Activated T-cell treated with anti-CD3 and anti-CD28 coated beads, Interleukin-2, amount 50 U/mL, for 24 hours (primary cell): ENCODE measurements at regions not wholly inside any gene's neighbourhood (a gene's known extent, or its start where the extent isn't known, plus 50 kb on each side); places are given as distances from the start of the nearest gene placed in this dataset.
"Not testable (repeated sequence)": the region's sequence is repeated elsewhere in the genome, so short reads cannot be mapped to it uniquely, and the experiment has no call there.

Experiments used
- DNase-seq: peaks from one replicate; pipeline ENCODE4 v3.0.0-alpha.2; 2020
- H3K27ac Mint-ChIP-seq: 2 replicates; pipeline ENCODE4 v1.8.0; 2020; ENCODE audit warnings: mild to moderate bottlenecking, mixed read lengths
- H3K27me3 Mint-ChIP-seq: 2 replicates; pipeline ENCODE4 v1.8.0; 2020; ENCODE audit warnings: mixed read lengths
- H3K36me3 Mint-ChIP-seq: 2 replicates; pipeline ENCODE4 v1.8.0; 2020; ENCODE audit warnings: low read depth, mixed read lengths
- H3K4me1 Mint-ChIP-seq: 2 replicates; pipeline ENCODE4 v1.8.0; 2020; ENCODE audit warnings: low read depth, mixed read lengths
- H3K4me3 Mint-ChIP-seq: 2 replicates; pipeline ENCODE4 v1.8.0; 2020; ENCODE audit warnings: mild to moderate bottlenecking, moderate library complexity, mixed read lengths
- H3K9me3 Mint-ChIP-seq: 2 replicates; pipeline ENCODE4 v1.8.0; 2020; ENCODE audit warnings: mixed read lengths

GRCh38 chr4:53908661-53909078 lies 155.7 kb downstream of the CHIC2 start:
- Mint-ChIP-seq H3K4me1 (peaks cover 15% of the 10 kb centered on the region), H3K4me3 (no peak overlapping the region), H3K27ac (no peak overlapping the region), H3K36me3 (no peaks in the 10 kb centered on the region), H3K27me3 (peaks cover 70% of the 10 kb centered on the region), H3K9me3 (no peaks in the 10 kb centered on the region)
- no peak for DNase-seq

GRCh38 chr4:53907772-53908171 lies 156.6 kb downstream of the CHIC2 start:
- H3K27me3 Mint-ChIP-seq, result peaks cover 74% of the 10 kb centered on the region
- H3K36me3 Mint-ChIP-seq, result no peaks in the 10 kb centered on the region

GRCh38 chr4:53906606-53907190 lies 157.7 kb downstream of the CHIC2 start:
- Mint-ChIP-seq H3K36me3 (no peaks in the 10 kb centered on the region), H3K4me3 (no peak overlapping the region), H3K27ac (no peak overlapping the region), H3K4me1 (peaks cover 13% of the 10 kb centered on the region), H3K27me3 (peaks cover 83% of the 10 kb centered on the region), H3K9me3 (no peaks in the 10 kb centered on the region)
- DNase-seq, result no peak

More at GRCh38 chr4:53907772-53908171, 156.6 kb downstream of the CHIC2 start:
- H3K4me1 Mint-ChIP-seq, result peaks cover 15% of the 10 kb centered on the region
- H3K4me3 Mint-ChIP-seq, result no peak overlapping the region
- H3K9me3 Mint-ChIP-seq, result no peaks in the 10 kb centered on the region
- DNase-seq, result no peak
- no peak overlapping the region for H3K27ac Mint-ChIP-seq

DNA sequence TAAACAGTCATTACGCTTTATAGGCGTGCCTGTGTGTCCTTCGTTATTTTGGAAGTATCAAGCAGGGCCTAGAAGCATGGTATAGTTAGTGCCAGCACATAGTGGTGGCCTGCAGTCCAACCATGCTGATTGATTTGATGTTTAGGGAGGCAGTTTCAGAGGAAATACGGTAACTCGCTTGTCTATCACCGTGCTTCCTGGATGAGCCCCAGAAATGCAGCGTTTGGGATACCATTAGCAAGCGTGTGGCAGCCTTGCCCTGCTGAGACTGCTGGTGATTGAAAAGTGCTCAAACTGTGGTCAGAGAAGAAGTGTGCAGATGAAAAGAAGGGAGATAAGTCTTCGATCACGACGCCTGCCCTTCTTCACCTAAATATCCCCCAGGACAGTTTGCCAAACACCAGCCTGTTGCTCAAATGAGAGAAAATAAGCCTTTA lies 158.4 kb downstream of the CHIC2 start:
- no peak for DNase-seq
- H3K36me3 Mint-ChIP-seq, result no peaks in the 10 kb centered on the region
- no peaks in the 10 kb centered on the region for H3K9me3 Mint-ChIP-seq
- H3K27ac Mint-ChIP-seq, result no peak overlapping the region
- H3K27me3 Mint-ChIP-seq, result peaks cover 85% of the 10 kb centered on the region
- H3K4me3 Mint-ChIP-seq, result peak overlapping the region; percentile 41
- H3K4me1 Mint-ChIP-seq, result peaks cover 13% of the 10 kb centered on the region

DNA sequence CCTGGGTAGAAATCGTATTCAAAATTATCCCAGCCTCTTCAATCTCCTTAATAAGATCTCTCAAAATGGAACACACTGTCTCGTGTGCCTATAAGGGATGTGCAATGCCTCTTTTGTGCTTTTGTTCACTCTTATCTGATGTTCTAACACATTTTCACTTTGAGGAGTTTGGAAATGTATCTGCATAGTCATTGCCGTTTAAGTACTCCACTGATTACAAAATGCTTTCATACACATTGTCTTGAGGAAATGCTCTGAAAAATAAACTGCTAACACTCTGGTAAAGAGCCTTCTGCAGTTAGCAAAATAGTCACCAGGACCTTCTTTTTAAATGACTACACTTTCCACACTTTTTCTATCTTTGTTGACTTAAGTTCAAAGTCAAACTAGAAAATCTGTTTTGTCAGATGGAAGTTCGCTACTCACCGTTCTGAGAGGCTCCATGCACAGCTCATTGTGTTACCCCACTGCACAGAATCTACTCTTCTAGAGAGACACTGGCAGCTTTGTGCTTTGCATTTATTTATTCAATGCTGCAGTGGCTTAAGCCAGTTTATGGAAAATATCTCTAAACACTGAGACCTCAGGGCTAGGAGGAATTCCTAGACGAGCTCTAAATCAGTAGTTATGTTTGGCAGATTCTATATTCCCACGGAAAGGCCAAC lies 159.0 kb downstream of the CHIC2 start:
- peaks cover 13% of the 10 kb centered on the region for H3K4me1 Mint-ChIP-seq
- DNase-seq, result no peak
- H3K4me3 Mint-ChIP-seq, result no peak overlapping the region
- H3K27ac Mint-ChIP-seq, result no peak overlapping the region
- H3K27me3 Mint-ChIP-seq, result peaks cover 85% of the 10 kb centered on the region
- no peaks in the 10 kb centered on the region for H3K9me3 Mint-ChIP-seq
- H3K36me3 Mint-ChIP-seq, result no peaks in the 10 kb centered on the region

- DNase-seq, result no peak
- H3K4me1 Mint-ChIP-seq, result peaks cover 5% of the 10 kb centered on the region
- H3K4me3 Mint-ChIP-seq, result no peak overlapping the region
- no peaks in the 10 kb centered on the region for H3K9me3 Mint-ChIP-seq
- no peak overlapping the region for H3K27ac Mint-ChIP-seq
- no peaks in the 10 kb centered on the region for H3K36me3 Mint-ChIP-seq
- H3K27me3 Mint-ChIP-seq, result peaks cover 75% of the 10 kb centered on the region
Observed at GRCh38 chr4:53902786-53903185, 161.6 kb downstream of the CHIC2 start.

DNA sequence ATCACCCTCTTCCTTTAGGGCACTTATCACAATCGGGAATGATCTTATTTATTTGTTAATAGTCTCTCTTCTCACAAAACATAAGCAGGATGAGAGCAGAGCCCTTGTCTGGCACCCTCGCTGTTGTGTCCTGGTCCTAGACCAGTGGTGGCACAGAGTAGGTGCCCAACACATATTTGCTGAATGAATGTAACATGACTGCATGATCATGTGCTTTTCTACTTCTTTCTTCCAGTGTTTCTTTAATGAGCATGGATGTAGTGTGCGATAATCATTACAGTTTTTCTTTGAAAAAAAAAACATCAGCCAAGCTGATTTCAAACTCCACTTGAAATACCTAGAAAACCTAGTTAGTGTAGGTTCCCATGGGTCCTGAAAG lies 164.1 kb downstream of the CHIC2 start:
- no peaks in the 10 kb centered on the region for H3K36me3 Mint-ChIP-seq
- H3K4me1 Mint-ChIP-seq, result no peaks in the 10 kb centered on the region
- no peaks in the 10 kb centered on the region for H3K9me3 Mint-ChIP-seq
- H3K27me3 Mint-ChIP-seq, result peaks cover 52% of the 10 kb centered on the region
- DNase-seq, result no peak
- no peak overlapping the region for H3K4me3 Mint-ChIP-seq
- no peak overlapping the region for H3K27ac Mint-ChIP-seq

DNA sequence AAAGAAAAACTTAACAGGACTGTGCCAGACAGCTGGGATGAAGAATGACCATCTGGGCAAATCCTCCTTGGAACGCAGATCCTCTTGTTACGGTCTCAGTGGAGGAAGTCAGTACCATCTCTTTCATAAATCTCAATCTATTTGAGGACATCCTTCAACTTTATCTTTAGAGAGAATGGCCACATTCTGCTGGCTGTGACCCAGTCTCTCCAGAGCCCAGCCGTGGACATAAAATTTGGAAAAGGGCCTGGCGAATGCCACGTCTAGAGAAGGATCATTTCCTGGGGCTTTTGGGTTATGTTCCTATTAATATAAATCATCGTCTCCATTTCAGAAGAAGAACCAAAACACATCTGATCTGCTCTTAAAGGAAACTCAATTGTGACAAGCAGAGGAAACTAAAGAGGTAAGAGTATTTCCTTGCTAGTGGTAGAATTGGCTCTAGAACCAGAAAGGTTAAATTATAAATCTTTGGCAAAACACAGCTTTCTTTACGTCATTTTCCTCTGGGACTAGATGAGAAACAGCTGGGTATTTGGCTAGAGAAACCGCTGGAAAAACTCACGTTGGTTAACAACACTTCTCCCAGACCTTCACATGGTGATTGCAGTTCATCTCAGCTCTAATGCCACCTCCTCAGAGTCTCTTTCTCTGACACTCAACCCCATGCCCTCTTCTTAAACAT lies 164.7 kb downstream of the CHIC2 start:
- no peak for DNase-seq
- no peak overlapping the region for H3K27ac Mint-ChIP-seq
- H3K9me3 Mint-ChIP-seq, result no peaks in the 10 kb centered on the region
- H3K27me3 Mint-ChIP-seq, result peaks cover 52% of the 10 kb centered on the region
- H3K4me1 Mint-ChIP-seq, result no peaks in the 10 kb centered on the region
- no peaks in the 10 kb centered on the region for H3K36me3 Mint-ChIP-seq
- no peak overlapping the region for H3K4me3 Mint-ChIP-seq

DNA sequence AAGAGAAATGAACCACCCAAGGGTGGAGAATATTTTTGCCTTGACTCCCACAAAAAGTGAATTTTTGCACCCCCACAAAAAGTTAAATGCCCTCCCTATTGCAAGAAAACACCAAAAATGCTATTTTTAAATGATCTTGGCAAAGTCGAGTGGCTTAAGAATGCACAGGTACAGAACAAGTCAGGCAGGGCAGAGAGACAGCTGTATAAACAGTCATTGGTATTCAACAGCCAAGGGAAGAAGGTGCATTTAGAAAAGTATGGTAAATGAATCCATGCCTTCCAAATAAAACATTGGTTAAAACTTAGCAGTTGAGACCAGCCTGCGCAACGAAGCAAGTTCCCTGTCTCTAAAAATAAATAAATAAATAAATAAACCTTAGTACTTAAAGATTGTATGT lies 169.3 kb downstream of the CHIC2 start:
- Mint-ChIP-seq H3K27me3 (peaks cover 29% of the 10 kb centered on the region), H3K4me1 (no peaks in the 10 kb centered on the region), H3K4me3 (no peak overlapping the region), H3K9me3 (no peaks in the 10 kb centered on the region), H3K36me3 (no peaks in the 10 kb centered on the region), H3K27ac (no peak overlapping the region)
- DNase-seq, result no peak

DNA sequence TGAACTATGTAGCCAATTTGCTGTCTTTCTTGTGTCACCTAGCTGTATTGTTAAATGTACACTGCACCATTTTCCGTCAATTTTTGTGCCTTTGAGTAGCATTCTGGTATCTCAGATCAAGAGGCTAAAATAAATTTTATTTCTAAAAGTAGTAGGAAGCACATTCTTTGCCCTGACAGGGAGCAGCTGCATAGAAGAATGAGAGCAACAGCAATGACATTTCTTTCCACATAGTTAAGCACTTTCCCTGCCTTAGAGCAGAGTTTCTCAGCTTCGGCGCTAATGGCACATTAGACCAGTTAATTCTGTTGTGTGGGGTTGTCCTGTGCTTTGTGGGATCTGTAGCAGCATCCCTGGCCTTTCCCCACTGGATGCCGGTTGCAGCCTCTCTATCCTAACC lies 173.9 kb downstream of the CHIC2 start:
- Mint-ChIP-seq H3K4me3 (no peak overlapping the region), H3K27ac (no peak overlapping the region), H3K36me3 (no peaks in the 10 kb centered on the region), H3K27me3 (peaks cover 22% of the 10 kb centered on the region), H3K9me3 (no peaks in the 10 kb centered on the region), H3K4me1 (no peaks in the 10 kb centered on the region)
- DNase-seq, result no peak

GRCh38 chr4:53889326-53890055 lies 174.9 kb downstream of the CHIC2 start:
- H3K27ac Mint-ChIP-seq, result no peak overlapping the region
- H3K27me3 Mint-ChIP-seq, result peaks cover 16% of the 10 kb centered on the region
- H3K36me3 Mint-ChIP-seq, result no peaks in the 10 kb centered on the region
- no peaks in the 10 kb centered on the region for H3K4me1 Mint-ChIP-seq
- H3K9me3 Mint-ChIP-seq, result no peaks in the 10 kb centered on the region
- DNase-seq, result no peak
- no peak overlapping the region for H3K4me3 Mint-ChIP-seq

DNA sequence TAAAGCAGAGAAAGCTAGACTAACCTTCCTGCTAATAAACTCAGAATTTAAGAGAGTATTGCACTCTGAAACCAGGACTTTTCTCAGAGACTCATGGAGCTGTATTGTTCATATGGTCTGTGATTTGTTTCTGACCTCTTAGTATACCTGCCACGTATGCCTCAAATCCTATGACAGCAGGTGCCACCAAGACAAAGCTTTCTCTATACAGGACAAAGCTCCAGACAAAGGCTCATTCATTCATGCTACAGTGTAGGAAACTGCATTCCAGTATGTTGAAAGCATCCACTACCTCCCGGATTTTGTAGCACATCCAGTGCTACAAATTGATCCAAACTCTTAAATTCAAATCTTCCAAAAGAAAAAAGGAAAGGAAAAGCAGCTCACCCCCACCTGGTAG lies 178.3 kb downstream of the CHIC2 start:
- Mint-ChIP-seq H3K27ac (no peak overlapping the region), H3K4me1 (no peaks in the 10 kb centered on the region), H3K27me3 (peaks cover 9% of the 10 kb centered on the region), H3K36me3 (no peaks in the 10 kb centered on the region), H3K4me3 (no peak overlapping the region), H3K9me3 (peaks cover 3% of the 10 kb centered on the region)
- no peak for DNase-seq

- Mint-ChIP-seq H3K27me3 (peaks cover 9% of the 10 kb centered on the region), H3K4me3 (no peak overlapping the region), H3K36me3 (no peaks in the 10 kb centered on the region), H3K27ac (no peak overlapping the region), H3K4me1 (no peaks in the 10 kb centered on the region), H3K9me3 (peaks cover 3% of the 10 kb centered on the region)
- no peak for DNase-seq
Observed at GRCh38 chr4:53885668-53886067, 178.7 kb downstream of the CHIC2 start.

GRCh38 chr4:53877096-53877495 lies 187.3 kb downstream of the CHIC2 start:
- peaks cover 31% of the 10 kb centered on the region for H3K27me3 Mint-ChIP-seq
- H3K4me3 Mint-ChIP-seq, H3K27ac Mint-ChIP-seq, DNase-seq, H3K4me1 Mint-ChIP-seq, H3K36me3 Mint-ChIP-seq, H3K9me3 Mint-ChIP-seq: not testable (repeated sequence)

GRCh38 chr4:53866055-53866454 lies 198.3 kb downstream of the CHIC2 start:
- Mint-ChIP-seq H3K4me1 (no peaks in the 10 kb centered on the region), H3K27me3 (peaks cover 12% of the 10 kb centered on the region), H3K4me3 (no peak overlapping the region), H3K27ac (no peak overlapping the region), H3K36me3 (no peaks in the 10 kb centered on the region), H3K9me3 (no peaks in the 10 kb centered on the region)
- DNase-seq, result no peak
